CD4-positive, alpha-beta T cell treated with Interleukin-2 at 100 ng/mL for 4 hours (primary cell): ENCODE measurements at regions not wholly inside any gene's neighbourhood (a gene's known extent, or its start where the extent isn't known, plus 50 kb on each side); places are given as distances from the start of the nearest gene placed in this dataset.
A peak's percentile ranks its signal among the peaks of the same experiment; 100 is the strongest.
"Not testable (repeated sequence)": the region's sequence is repeated elsewhere in the genome, so short reads cannot be mapped to it uniquely, and the experiment has no call there.

ENCODE experiments used
- DNase-seq: peaks from one replicate; pipeline ENCODE4 v3.0.0-alpha.2; 2020; ENCODE audit warnings: low spot score

GRCh38 chr22:44628835-44629234 lies 73.2 kb upstream of the PRR5 start:
- DNase-seq = no peak

DNA sequence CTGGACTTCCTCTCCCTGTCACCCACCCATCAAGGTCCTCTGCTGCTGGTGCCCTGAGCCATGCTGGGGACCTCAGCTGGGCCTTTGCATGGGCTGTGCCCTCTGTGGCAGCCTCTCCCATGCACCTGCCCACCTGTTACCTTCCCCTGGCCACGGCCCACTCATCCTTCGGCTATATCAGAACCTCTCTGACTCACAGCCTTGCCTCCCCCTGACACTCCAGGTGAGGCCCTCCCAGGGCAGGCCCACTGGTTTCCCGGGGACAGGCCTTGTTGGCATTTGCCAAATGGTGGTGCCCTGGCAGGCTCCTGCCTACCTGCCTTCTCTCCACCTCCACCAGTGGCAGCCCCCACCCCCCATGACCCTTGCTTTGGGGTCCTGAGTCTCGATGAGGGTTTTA lies 73.7 kb upstream of the PRR5 start:
- DNase-seq = no peak

- DNase-seq = no peak
Observed at GRCh38 chr22:44627521-44628139, 74.4 kb upstream of the PRR5 start.

DNA sequence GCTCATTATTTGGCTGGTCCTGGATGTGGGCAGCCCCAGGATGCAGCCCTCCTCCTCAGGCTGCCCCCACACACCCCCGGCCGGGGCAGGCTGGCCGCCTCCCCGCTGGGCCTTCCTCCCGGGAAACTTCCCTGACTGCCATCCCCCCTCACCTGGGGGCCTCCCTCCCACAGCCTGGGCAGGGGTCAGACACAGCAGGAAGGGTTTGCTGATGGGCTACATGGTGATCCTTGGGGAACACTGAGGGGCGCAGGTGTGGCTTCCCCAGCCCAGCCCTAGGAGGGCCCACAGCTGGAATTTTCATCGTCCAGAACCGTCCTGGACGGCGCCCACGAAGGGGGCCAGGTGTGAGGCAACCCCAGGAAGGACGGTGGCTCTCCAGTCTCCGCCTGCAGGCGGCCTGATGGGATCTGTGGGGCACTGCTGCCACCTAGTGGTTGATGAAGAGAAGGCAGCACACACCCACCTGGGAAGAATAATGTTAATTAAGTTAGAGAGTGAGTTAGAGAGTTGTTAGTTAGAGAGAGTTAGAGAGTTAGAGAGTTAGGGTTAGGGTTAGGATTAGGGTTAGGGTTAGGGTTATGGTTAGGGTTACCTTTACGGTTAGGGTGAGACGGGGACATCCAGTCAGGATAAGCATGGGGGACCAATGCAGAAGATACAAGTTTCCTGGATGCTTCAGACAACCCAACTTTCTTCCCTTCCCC lies 75.9 kb upstream of the PRR5 start:
- peak; percentile 85 for DNase-seq

- DNase-seq = no peak
Observed at GRCh38 chr22:44625421-44625760, 76.6 kb upstream of the PRR5 start.

- DNase-seq = no peak
Observed at GRCh38 chr22:44624689-44625420, 77.1 kb upstream of the PRR5 start.

- DNase-seq = no peak
Observed at GRCh38 chr22:44623771-44624510, 78.1 kb upstream of the PRR5 start.

GRCh38 chr22:44622679-44623078 lies 79.3 kb upstream of the PRR5 start:
- DNase-seq = no peak

DNA sequence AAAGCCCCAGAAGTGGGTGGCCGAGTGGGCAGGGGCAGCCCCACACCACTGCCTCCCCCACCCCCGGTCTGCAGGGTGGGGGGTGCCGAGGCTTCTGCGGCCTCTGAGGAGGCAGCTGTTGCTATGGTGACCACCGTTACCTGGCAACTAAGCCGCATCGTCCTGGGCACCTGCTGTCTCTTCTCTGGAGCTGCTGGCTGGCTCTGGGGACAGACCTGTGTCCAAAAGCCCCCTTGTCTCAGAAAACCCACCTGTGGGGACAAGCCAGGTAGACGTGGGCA lies 79.9 kb upstream of the PRR5 start:
- peak; percentile 21 for DNase-seq

DNA sequence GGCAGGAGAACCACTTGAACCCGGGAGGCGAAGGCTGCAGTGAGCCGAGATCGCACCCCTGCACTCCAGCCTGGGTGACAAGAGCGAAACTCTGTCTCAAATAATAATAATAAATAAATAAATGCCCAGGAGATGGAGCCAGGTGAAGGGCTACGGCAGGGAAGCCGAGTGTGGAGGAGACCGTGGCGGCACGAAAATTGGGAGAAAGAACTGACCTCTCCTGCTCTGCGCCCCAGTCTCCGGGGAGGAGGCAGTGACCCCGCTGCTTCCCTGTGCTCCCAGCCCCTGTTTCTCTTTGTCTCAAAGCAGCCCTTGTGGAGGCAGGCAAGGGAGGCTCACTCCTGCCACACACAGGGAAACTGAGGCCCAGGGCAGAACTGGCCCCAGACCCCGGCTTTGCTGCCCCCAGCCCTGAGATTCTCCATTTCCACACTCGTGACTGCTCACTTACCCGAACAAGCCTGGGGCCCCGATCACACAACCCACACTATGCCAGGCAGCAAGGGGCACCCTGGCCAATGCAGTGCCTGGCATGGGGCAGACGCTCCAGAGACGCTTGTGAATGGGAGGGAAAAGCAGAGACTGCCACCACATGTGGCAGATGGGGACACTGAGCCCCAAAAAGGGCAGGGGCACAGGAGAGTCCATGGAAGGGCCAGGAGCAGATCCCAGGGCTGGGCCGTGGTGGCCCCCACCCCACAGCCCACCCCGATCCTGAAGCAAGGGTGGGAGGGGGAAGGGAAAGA lies 80.4 kb upstream of the PRR5 start:
- no peak for DNase-seq

- no peak for DNase-seq
Observed at GRCh38 chr22:44620841-44621257, 81.2 kb upstream of the PRR5 start.

DNA sequence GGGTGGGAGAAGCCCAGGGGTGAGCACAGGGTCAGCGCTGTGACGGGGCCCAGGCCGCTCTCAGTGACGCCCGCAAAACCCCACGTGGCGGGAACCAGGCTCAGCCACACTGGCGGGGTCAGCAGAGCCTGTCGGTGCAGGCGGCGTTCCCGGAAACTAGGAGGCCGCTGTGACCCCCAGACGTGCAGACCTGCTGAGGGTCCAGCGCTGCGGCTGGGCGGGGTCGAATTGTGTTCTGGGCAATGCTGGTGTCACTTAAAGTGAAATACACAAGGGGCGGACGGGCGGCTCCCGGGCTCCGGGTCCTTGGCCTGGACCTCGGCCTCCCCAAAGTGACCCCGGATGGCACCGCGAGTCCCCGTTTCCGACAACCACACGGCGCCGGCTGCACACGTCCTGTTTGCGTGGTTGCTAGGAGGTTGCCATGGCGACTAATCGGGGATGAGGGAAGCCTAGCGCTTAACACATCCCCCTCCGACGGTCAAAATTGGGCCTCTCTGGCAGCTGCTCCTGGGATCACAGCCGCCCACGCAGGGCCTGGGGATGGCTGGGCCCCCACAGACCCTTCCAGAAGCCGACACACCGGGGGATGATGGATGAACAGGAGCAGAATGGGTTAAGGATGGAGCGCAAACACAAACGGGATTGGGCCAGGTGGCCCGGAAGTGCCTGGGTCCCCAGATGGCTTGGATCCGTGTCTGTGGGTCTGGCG lies 81.7 kb upstream of the PRR5 start:
- DNase-seq = peak; percentile 87

GRCh38 chr22:44619560-44620128 lies 82.4 kb upstream of the PRR5 start:
- not testable (repeated sequence) for DNase-seq

- DNase-seq = not testable (repeated sequence)
Observed at GRCh38 chr22:44618910-44619309, 83.1 kb upstream of the PRR5 start.

DNA sequence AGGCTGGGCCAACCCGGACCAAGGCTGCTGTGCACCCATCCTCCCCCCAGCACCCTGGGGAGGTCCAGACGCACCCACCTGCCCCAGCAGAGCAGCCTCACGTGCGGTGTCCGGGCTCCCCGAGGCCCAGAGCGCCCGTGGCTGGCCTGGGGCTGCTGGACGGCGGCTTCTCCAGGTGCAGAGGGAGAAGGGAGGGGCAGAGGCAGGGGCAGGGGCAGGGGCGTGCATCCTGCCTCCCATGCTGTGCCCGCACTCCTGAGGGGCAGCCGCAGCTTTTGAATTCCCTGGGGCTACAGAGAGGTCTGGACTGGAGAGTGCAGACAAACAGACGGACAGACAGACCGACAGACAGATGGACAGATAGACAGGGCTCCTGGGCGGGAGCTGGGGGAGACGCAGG lies 83.6 kb upstream of the PRR5 start:
- no peak for DNase-seq

- DNase-seq = no peak
Observed at GRCh38 chr22:44617828-44618227, 84.2 kb upstream of the PRR5 start.

- DNase-seq = no peak
Observed at GRCh38 chr22:44616882-44617655, 84.9 kb upstream of the PRR5 start.

DNA sequence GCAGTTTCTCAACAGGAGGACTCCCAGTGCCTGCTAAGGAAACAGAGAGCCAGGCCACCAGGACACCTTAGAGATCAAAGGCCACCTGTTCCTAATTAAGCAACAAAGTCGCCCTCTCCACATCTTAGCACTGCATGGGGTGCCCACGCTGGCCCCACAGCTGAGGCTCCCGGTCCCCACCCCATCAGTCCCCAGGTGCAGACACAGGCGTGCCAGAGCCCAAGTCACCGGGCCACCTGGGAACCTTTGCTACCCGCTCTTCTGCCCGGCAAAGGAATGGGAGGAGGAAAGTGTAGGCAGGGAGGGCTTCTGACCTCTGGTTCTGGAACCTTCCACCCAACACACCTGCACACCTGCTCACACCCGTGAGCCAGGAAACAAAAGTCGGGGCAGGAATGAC lies 85.5 kb upstream of the PRR5 start:
- DNase-seq = no peak

DNA sequence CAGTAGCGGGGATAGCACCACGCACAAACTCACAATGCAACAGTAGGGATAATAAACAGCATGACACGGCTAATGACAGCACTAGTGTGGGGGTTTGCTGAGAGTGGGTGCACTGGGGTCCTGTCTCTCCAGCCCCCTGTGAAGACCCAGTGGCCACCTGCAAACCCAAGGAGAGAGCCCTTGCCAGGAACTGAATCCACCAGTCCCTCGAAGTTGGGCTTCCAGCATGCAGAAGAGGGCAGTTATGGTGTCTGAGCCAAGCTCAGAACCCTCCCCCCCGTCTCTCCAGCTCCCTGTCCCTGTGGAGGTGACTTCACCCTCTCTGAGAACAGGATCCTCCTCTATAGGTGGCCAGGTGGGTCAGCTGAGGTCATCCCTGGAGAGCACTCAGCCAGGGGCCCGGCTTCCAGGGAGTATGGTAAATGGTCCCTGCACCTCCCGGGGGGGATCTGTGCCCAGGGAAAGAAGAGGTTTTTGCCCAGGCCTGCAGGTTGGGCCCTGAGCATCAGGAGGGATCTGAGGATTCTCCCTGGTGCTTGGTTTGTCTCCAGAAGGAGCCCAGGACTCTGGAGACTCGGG lies 86.3 kb upstream of the PRR5 start:
- no peak for DNase-seq

DNA sequence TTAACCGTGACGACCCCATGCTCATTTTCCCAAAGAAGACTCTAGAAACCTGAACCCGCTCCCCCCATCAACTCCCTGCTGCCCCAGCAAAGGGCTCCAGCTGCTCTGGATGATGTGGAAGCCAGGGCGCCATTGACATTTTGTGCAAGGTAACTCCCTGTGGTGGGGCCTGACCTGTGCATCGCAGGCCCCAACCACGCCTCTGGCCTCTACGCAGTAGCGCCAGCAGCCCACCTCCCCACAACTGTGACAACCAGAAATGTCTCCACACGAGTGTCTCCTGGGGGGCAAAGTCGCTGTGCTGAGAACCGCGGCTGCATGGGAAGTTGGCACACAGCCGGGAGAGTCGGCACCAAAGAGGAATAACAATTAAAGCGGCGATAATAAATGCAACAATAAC lies 86.9 kb upstream of the PRR5 start:
- DNase-seq = no peak
